SK-N-SH treated with all-trans-retinoic acid at 6 μM for 48 hours (cell line): ENCODE measurements at regions not wholly inside any gene's neighbourhood (a gene's known extent, or its start where the extent isn't known, plus 50 kb on each side); places are given as distances from the start of the nearest gene placed in this dataset.

ENCODE experiments used
- ATAC-seq: fragments of 200-7000 bp; cut with Tn5 transposase; 3 replicates; pipeline ENCODE4 v1.9.1; 2020; ENCODE audit warnings: mild to moderate bottlenecking, moderate library complexity
- ARNTL ChIP-seq: fragments of 450-650 bp; formaldehyde crosslinking; IDR thresholded peaks from 2 replicates; pipeline ENCODE4 v1.5.0; 2020; ENCODE audit warnings: low read depth, mild to moderate bottlenecking, moderate library complexity, borderline replicate concordance
- BACH2 ChIP-seq: fragments of 250-450 bp; sonication (Bioruptor Pico); IDR thresholded peaks from 2 replicates; pipeline ENCODE4 v1.9.0; 2021; ENCODE audit warnings: mild to moderate bottlenecking, borderline replicate concordance
- CREB5 ChIP-seq: fragments of 250-450 bp; sonication (Bioruptor Pico); IDR thresholded peaks from 2 replicates; pipeline ENCODE4 v1.5.1; 2020; ENCODE audit warnings: low read depth, mild to moderate bottlenecking, moderate library complexity
- CSDC2 ChIP-seq: fragments of 250-450 bp; sonication (Bioruptor Pico); IDR thresholded peaks from 2 replicates; pipeline ENCODE4 v1.5.0; 2020; ENCODE audit warnings: mild to moderate bottlenecking, moderate library complexity
- CSRNP3 ChIP-seq: fragments of 250-450 bp; sonication (Bioruptor Pico); IDR thresholded peaks from 2 replicates; pipeline ENCODE4 v1.5.1; 2021; ENCODE audit warnings: mild to moderate bottlenecking, moderate library complexity
- ESRRG ChIP-seq: fragments of 250-450 bp; sonication (Bioruptor Pico); IDR thresholded peaks from 2 replicates; pipeline ENCODE4 v1.6.1; 2021; ENCODE audit warnings: mild to moderate bottlenecking
- GLIS3 ChIP-seq: fragments of 250-450 bp; sonication (Bioruptor Pico); IDR thresholded peaks from 2 replicates; pipeline ENCODE4 v1.5.0; 2020; ENCODE audit warnings: mild to moderate bottlenecking, moderate library complexity
- ISL1 ChIP-seq: fragments of 250-450 bp; sonication (Bioruptor Pico); IDR thresholded peaks from 2 replicates; pipeline ENCODE4 v2.1.2; 2022; ENCODE audit warnings: mild to moderate bottlenecking, moderate library complexity
- OSR1 ChIP-seq: fragments of 250-450 bp; sonication (Bioruptor Pico); IDR thresholded peaks from 2 replicates; pipeline ENCODE4 v1.8.0; 2022; ENCODE audit warnings: moderate library complexity, mild to moderate bottlenecking, inconsistent platforms
- PATZ1 ChIP-seq: fragments of 250-450 bp; sonication (Bioruptor Pico); IDR thresholded peaks from 2 replicates; pipeline ENCODE4 v1.8.0; 2020; ENCODE audit warnings: mild to moderate bottlenecking, moderate library complexity, borderline replicate concordance
- POU6F1 ChIP-seq: fragments of 250-450 bp; sonication (Bioruptor Pico); IDR thresholded peaks from 2 replicates; pipeline ENCODE4 v1.8.0; 2021; ENCODE audit warnings: low read depth, mild to moderate bottlenecking, moderate library complexity, borderline replicate concordance
- PPARA ChIP-seq: fragments of 250-450 bp; sonication (Bioruptor Pico); IDR thresholded peaks from 2 replicates; pipeline ENCODE4 v1.5.0; 2020; ENCODE audit warnings: mild to moderate bottlenecking, borderline replicate concordance
- RARB ChIP-seq: fragments of 250-450 bp; sonication (Bioruptor Pico); IDR thresholded peaks from 2 replicates; pipeline ENCODE4 v1.8.0; 2021; ENCODE audit warnings: mild to moderate bottlenecking, moderate library complexity
- SNAI2 ChIP-seq: fragments of 250-450 bp; sonication (Bioruptor Pico); IDR thresholded peaks from 2 replicates; pipeline ENCODE4 v1.5.0; 2020; ENCODE audit warnings: mild to moderate bottlenecking, moderate library complexity
- TCF4 ChIP-seq: fragments of 250-450 bp; sonication (Bioruptor Pico); IDR thresholded peaks from 2 replicates; pipeline ENCODE4 v1.8.0; 2021; ENCODE audit warnings: mild to moderate bottlenecking, moderate library complexity, borderline replicate concordance
- TOX ChIP-seq: fragments of 250-450 bp; sonication (Bioruptor Pico); IDR thresholded peaks from 2 replicates; pipeline ENCODE4 v1.8.0; 2021; ENCODE audit warnings: mild to moderate bottlenecking, moderate library complexity, borderline replicate concordance
- TSHZ2 ChIP-seq: fragments of 250-450 bp; sonication (Bioruptor Pico); IDR thresholded peaks from 2 replicates; pipeline ENCODE4 v1.5.0; 2020; ENCODE audit warnings: mild to moderate bottlenecking, moderate library complexity
- ZC3H10 ChIP-seq: fragments of 250-450 bp; sonication (Bioruptor Pico); IDR thresholded peaks from 2 replicates; pipeline ENCODE4 v1.5.1; 2021; ENCODE audit warnings: mild to moderate bottlenecking, moderate library complexity
- ZFP3 ChIP-seq: fragments of 250-450 bp; sonication (Bioruptor Pico); IDR thresholded peaks from 2 replicates; pipeline ENCODE4 v1.5.0; 2020; ENCODE audit warnings: mild to moderate bottlenecking, moderate library complexity
- ZFP30 ChIP-seq: fragments of 450-650 bp; formaldehyde crosslinking; IDR thresholded peaks from 2 replicates; pipeline ENCODE4 v1.5.0; 2022; ENCODE audit warnings: mild to moderate bottlenecking, moderate library complexity
- ZNF565 ChIP-seq: fragments of 450-650 bp; formaldehyde crosslinking; conservative IDR thresholded peaks from 2 replicates; pipeline ENCODE4 v1.5.0; 2020; ENCODE audit warnings: low read depth, mild to moderate bottlenecking, moderate library complexity
- ZNF70 ChIP-seq: fragments of 450-650 bp; formaldehyde crosslinking; IDR thresholded peaks from 2 replicates; pipeline ENCODE4 v1.5.0; 2020; ENCODE audit warnings: mild to moderate bottlenecking, moderate library complexity
- ZNF8 ChIP-seq: fragments of 450-650 bp; formaldehyde crosslinking; IDR thresholded peaks from 2 replicates; pipeline ENCODE4 v1.5.0; 2020; ENCODE audit warnings: mild to moderate bottlenecking, moderate library complexity

- TF ChIP-seq ESRRG (CRISPR knock-in tag) = no peak
- TF ChIP-seq TSHZ2 (CRISPR knock-in tag) = no peak
- TF ChIP-seq ZNF70 (CRISPR knock-in tag) = no peak
- TF ChIP-seq TCF4 (CRISPR knock-in tag) = no peak
- no peak for TF ChIP-seq ZFP3 (CRISPR knock-in tag)
- TF ChIP-seq CREB5 (CRISPR knock-in tag) = no peak
- no peak for TF ChIP-seq ZNF565 (CRISPR knock-in tag)
- TF ChIP-seq RARB (CRISPR knock-in tag) = no peak
- no peak for TF ChIP-seq SNAI2 (CRISPR knock-in tag)
- no peak for TF ChIP-seq PATZ1 (CRISPR knock-in tag)
- no peak for TF ChIP-seq OSR1 (CRISPR knock-in tag)
- TF ChIP-seq ZFP30 (CRISPR knock-in tag) = no peak
- no peak for TF ChIP-seq ZC3H10 (CRISPR knock-in tag)
- TF ChIP-seq PPARA = no peak
- TF ChIP-seq ISL1 (CRISPR knock-in tag) = no peak
- ATAC-seq = no peak
Measured at GRCh38 chr13:30081331-30081730, 226.0 kb downstream of the KATNAL1 start.

GRCh38 chr13:30079501-30079900, 227.8 kb downstream of the KATNAL1 start:
- TF ChIP-seq ZNF8 (CRISPR knock-in tag) (no peak), ZNF565 (CRISPR knock-in tag) (no peak), CREB5 (CRISPR knock-in tag) (no peak)
- TF ChIP-seq, all 23 proteins: peak for 0
- no peak for ATAC-seq

GRCh38 chr13:30078059-30078458, 227.6 kb upstream of the UBL3 start:
- TF ChIP-seq RARB (CRISPR knock-in tag) (no peak), OSR1 (CRISPR knock-in tag) (no peak), GLIS3 (CRISPR knock-in tag) (no peak), ZNF565 (CRISPR knock-in tag) (no peak), CSDC2 (CRISPR knock-in tag) (no peak)
- ATAC-seq = no peak

GRCh38 chr13:30077240-30077735, 226.9 kb upstream of the UBL3 start:
- no peak for ATAC-seq
- TF ChIP-seq ZNF70 (CRISPR knock-in tag) (no peak), ARNTL (CRISPR knock-in tag) (no peak), ESRRG (CRISPR knock-in tag) (no peak), ZC3H10 (CRISPR knock-in tag) (no peak), BACH2 (CRISPR knock-in tag) (no peak), CSRNP3 (CRISPR knock-in tag) (no peak), CSDC2 (CRISPR knock-in tag) (no peak), POU6F1 (CRISPR knock-in tag) (no peak), ZNF8 (CRISPR knock-in tag) (no peak), CREB5 (CRISPR knock-in tag) (no peak), TOX (CRISPR knock-in tag) (no peak), ZFP3 (CRISPR knock-in tag) (no peak), SNAI2 (CRISPR knock-in tag) (no peak), GLIS3 (CRISPR knock-in tag) (no peak), PPARA (no peak), RARB (CRISPR knock-in tag) (no peak), OSR1 (CRISPR knock-in tag) (no peak)
